Breast epithelium (tissue), 3 donors: ENCODE measurements at regions not wholly inside any gene's neighbourhood (a gene's known extent, or its start where the extent isn't known, plus 50 kb on each side); places are given as distances from the start of the nearest gene placed in this dataset.
"Not testable (repeated sequence)": the region's sequence is repeated elsewhere in the genome, so short reads cannot be mapped to it uniquely, and the experiment has no call there.

Experiments used
- POLR2A ChIP-seq: fragments of 450-650 bp; IDR thresholded peaks from one replicate; pipeline ENCODE4 v1.6.1; 2016; ENCODE audit warnings: antibody characterized with exemption, mild to moderate bottlenecking, moderate library complexity
- POLR2AphosphoS5 ChIP-seq, 3 donors: sonication (generic); formaldehyde crosslinking; IDR thresholded peaks; one replicate each; pipeline ENCODE4 v1.6.1; 2017; ENCODE audit warnings: antibody characterized with exemption in 3 of 3
- TF ChIP-seq, protein P1 (sequence below), 3 donors: fragments of 450-650 bp; IDR thresholded peaks; one replicate each; pipeline ENCODE4 v1.5.1; 2016 to 2017; ENCODE audit warnings: antibody characterized with exemption in 3 of 3, mild to moderate bottlenecking in 3 of 3, moderate library complexity in 3 of 3

- TF ChIP-seq POLR2AphosphoS5 (IDR thresholded peaks at IDR 0.05); POLR2A: not testable (repeated sequence)
- TF ChIP-seq, protein P1, sequence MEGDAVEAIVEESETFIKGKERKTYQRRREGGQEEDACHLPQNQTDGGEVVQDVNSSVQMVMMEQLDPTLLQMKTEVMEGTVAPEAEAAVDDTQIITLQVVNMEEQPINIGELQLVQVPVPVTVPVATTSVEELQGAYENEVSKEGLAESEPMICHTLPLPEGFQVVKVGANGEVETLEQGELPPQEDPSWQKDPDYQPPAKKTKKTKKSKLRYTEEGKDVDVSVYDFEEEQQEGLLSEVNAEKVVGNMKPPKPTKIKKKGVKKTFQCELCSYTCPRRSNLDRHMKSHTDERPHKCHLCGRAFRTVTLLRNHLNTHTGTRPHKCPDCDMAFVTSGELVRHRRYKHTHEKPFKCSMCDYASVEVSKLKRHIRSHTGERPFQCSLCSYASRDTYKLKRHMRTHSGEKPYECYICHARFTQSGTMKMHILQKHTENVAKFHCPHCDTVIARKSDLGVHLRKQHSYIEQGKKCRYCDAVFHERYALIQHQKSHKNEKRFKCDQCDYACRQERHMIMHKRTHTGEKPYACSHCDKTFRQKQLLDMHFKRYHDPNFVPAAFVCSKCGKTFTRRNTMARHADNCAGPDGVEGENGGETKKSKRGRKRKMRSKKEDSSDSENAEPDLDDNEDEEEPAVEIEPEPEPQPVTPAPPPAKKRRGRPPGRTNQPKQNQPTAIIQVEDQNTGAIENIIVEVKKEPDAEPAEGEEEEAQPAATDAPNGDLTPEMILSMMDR (IDR thresholded peaks at IDR 0.05), result not testable (repeated sequence)
Observed at GRCh38 chr5:96319981-96320739, 112.9 kb downstream of the PCSK1 start.
